SK-N-SH (cell line): ENCODE measurements at regions not wholly inside any gene's neighbourhood (a gene's known extent, or its start where the extent isn't known, plus 50 kb on each side); places are given as distances from the start of the nearest gene placed in this dataset.

Source experiments
- CTCF ChIA-PET: fragments of 300-600, 350-600 bp; formaldehyde crosslinking; extraction: SDS; loops from one replicate; lab custom pipeline; 2021; lab: Yijun Ruan, JAX
- POLR2A ChIA-PET: fragments of 350-600 bp; sonication (Branson Sonifier 250); formaldehyde crosslinking; extraction: SDS; loops from one replicate; lab custom pipeline; 2020; ENCODE audit warnings: antibody characterized with exemption, inconsistent platforms; lab: Yijun Ruan, JAX
- DNase-seq: peaks from one replicate; pipeline ENCODE4 v3.0.0; 2012
- H2AFZ ChIP-seq: fragments of 200-600 bp; sonication (generic); 2 replicates; pipeline ENCODE4 v1.8.1; 2016; ENCODE audit warnings: antibody characterized with exemption, mild to moderate bottlenecking, low read depth
- H3F3A ChIP-seq: fragments of 200-600 bp; sonication (generic); replicated peaks from 2 replicates; pipeline ENCODE3; 2016; ENCODE audit warnings: antibody characterized with exemption, mild to moderate bottlenecking; ENCODE audit not compliant: insufficient read depth
- H3K27ac ChIP-seq, 2 experiments: fragments of 200-500 bp in 1 of 2; fragments of 200-600 bp in 1 of 2; sonication (Bioruptor generic) in 1 of 2; sonication (generic), shearing (Covaris generic) in 1 of 2; 2 replicates each; pipeline versions ENCODE4 v1.5.1 to v1.6.1; 2014 to 2016; ENCODE audit warnings: low read depth in 2 of 2, inconsistent platforms in 1 of 2, low read length in 1 of 2, mild to moderate bottlenecking in 1 of 2, mixed read lengths in 1 of 2
- H3K27me3 ChIP-seq: fragments of 200-600 bp; sonication (generic), shearing (Covaris generic); 2 replicates; pipeline ENCODE4 v1.6.1; 2016; ENCODE audit warnings: mixed run types; ENCODE audit not compliant: insufficient read depth
- H3K36me3 ChIP-seq, 2 experiments: fragments of 200-500 bp in 1 of 2; fragments of 200-600 bp in 1 of 2; sonication (Bioruptor generic) in 1 of 2; sonication (generic) in 1 of 2; replicated peaks in 1 of 2; 2 replicates each; pipeline versions ENCODE3 to v1.5.1; 2014 to 2016; ENCODE audit warnings: low read length in 1 of 2, mild to moderate bottlenecking in 1 of 2; ENCODE audit not compliant: insufficient read depth in 2 of 2, control insufficient read depth in 1 of 2
- H3K4me1 ChIP-seq, 2 experiments: fragments of 200-500 bp in 1 of 2; fragments of 200-600 bp in 1 of 2; sonication (Bioruptor generic) in 1 of 2; sonication (generic), shearing (Covaris generic) in 1 of 2; 2 replicates each; pipeline versions ENCODE4 v1.5.1 to v1.6.1; 2014 to 2016; ENCODE audit warnings: low read depth in 1 of 2, low read length in 1 of 2, mixed run types in 1 of 2; ENCODE audit not compliant: insufficient read depth in 2 of 2, control insufficient read depth in 1 of 2
- H3K4me2 ChIP-seq: fragments of 200-600 bp; sonication (generic), shearing (Covaris generic); 2 replicates; pipeline ENCODE4 v1.6.1; 2017; ENCODE audit warnings: mixed run types
- H3K4me3 ChIP-seq, 2 experiments: fragments of 200-500 bp in 1 of 2; fragments of 200-600 bp in 1 of 2; sonication (Bioruptor generic) in 1 of 2; sonication (generic), shearing (Covaris generic) in 1 of 2; 2 replicates each; pipeline versions ENCODE4 v1.5.1 to v1.8.1; 2014 to 2016; ENCODE audit warnings: low read depth in 2 of 2, inconsistent platforms in 1 of 2, low read length in 1 of 2, mild to moderate bottlenecking in 1 of 2, mixed read lengths in 1 of 2, moderate library complexity in 1 of 2
- H3K79me2 ChIP-seq: fragments of 200-600 bp; sonication (generic); 2 replicates; pipeline ENCODE4 v1.8.1; 2017; ENCODE audit warnings: mild to moderate bottlenecking; ENCODE audit not compliant: insufficient read depth
- H3K9ac ChIP-seq: fragments of 200-600 bp; sonication (generic); 2 replicates; pipeline ENCODE4 v1.6.1; 2017; ENCODE audit warnings: mixed run types
- H3K9me2 ChIP-seq: fragments of 200-600 bp; sonication (generic); 2 replicates; pipeline ENCODE4 v1.6.1; 2017; ENCODE audit warnings: mixed run types
- H3K9me3 ChIP-seq: fragments of 200-600 bp; sonication (generic); 2 replicates; pipeline ENCODE4 v1.6.1; 2017; ENCODE audit warnings: mixed run types, mild to moderate bottlenecking, moderate library complexity
- H4K20me1 ChIP-seq: fragments of 200-600 bp; sonication (generic); 2 replicates; pipeline ENCODE4 v1.6.1; 2017; ENCODE audit warnings: mild to moderate bottlenecking, mixed run types; ENCODE audit not compliant: insufficient read depth
- CHD2 ChIP-seq: fragments of 150-350 bp; IDR thresholded peaks from 2 replicates; pipeline ENCODE4 v1.6.1; 2018; ENCODE audit warnings: low read length; ENCODE audit not compliant: partially characterized antibody
- FOXJ3 ChIP-seq: sonication (generic); formaldehyde crosslinking; IDR thresholded peaks from 2 replicates; pipeline ENCODE4 v1.5.1; 2020; ENCODE audit warnings: mild to moderate bottlenecking, missing genetic modification reagents
- FOXM1 ChIP-seq: IDR thresholded peaks from 2 replicates; pipeline ENCODE4 v1.4.0; 2012; ENCODE audit warnings: low read depth, mild to moderate bottlenecking
- MAX ChIP-seq: IDR thresholded peaks from 2 replicates; pipeline ENCODE4 v1.4.0; 2012; ENCODE audit warnings: low read depth
- POLR2AphosphoS5 ChIP-seq: IDR thresholded peaks from 2 replicates; pipeline ENCODE4 v1.6.1; 2012; ENCODE audit warnings: low read depth, low read length
- RFX5 ChIP-seq: IDR thresholded peaks from 2 replicates; pipeline ENCODE4 v1.6.1; 2012; ENCODE audit warnings: mild to moderate bottlenecking, improper control_type of control experiment, low read length
- RXRA ChIP-seq: IDR thresholded peaks from 2 replicates; pipeline ENCODE4 v1.4.0; 2012; ENCODE audit warnings: low read depth, mild to moderate bottlenecking, borderline replicate concordance
- SMC3 ChIP-seq: IDR thresholded peaks from 2 replicates; pipeline ENCODE4 v1.6.1; 2012; ENCODE audit warnings: low read depth, low read length, improper control_type of control experiment
- TAF1 ChIP-seq: IDR thresholded peaks from 2 replicates; pipeline ENCODE4 v1.6.1; 2012; ENCODE audit warnings: low read depth, mild to moderate bottlenecking, low read length, moderate library complexity, borderline replicate concordance
- TEAD4 ChIP-seq: IDR thresholded peaks from 2 replicates; pipeline ENCODE4 v1.4.0; 2012; ENCODE audit warnings: mild to moderate bottlenecking, borderline replicate concordance; ENCODE audit not compliant: insufficient read depth
- USF1 ChIP-seq: IDR thresholded peaks from 2 replicates; pipeline ENCODE4 v1.4.0; 2012; ENCODE audit warnings: low read depth, borderline replicate concordance
- WGBS: methylation state at CpG from one replicate; pipeline ENCODE4 v1.1.6; 2017; ENCODE audit warnings: low lambda C conversion rate; 5-methylcytosine and 5-hydroxymethylcytosine counted together
- TF ChIP-seq, protein P1 (sequence below): fragments of 150-350 bp; IDR thresholded peaks from 2 replicates; pipeline ENCODE4 v1.6.1; 2016; ENCODE audit warnings: mild to moderate bottlenecking, low read depth, low read length

GRCh38 chr10:84818961-84819360 lies 490.6 kb downstream of the CCSER2 start:
- Histone ChIP-seq H3K79me2 (no peaks in the 10 kb centered on the region), H3K27ac (no peak overlapping the region), H3F3A (no peaks in the 10 kb centered on the region), H3K4me1 (peaks cover 0 to 8% of the 10 kb centered on the region in 2 experiments; a peak in 1 of 4 replicates), H3K9me3 (no peaks in the 10 kb centered on the region), H4K20me1 (no peaks in the 10 kb centered on the region), H3K36me3 (no peaks in the 10 kb centered on the region), H3K4me2 (no peak overlapping the region), H3K4me3 (no peak overlapping the region), H3K9me2 (no peaks in the 10 kb centered on the region), H3K9ac (no peak overlapping the region), H3K27me3 (no peaks in the 10 kb centered on the region), H2AFZ (no peak overlapping the region)
- WGBS: 26% methylated on average over 3 of the region's 3 CpGs
- POLR2A ChIA-PET: no interaction called here
- CTCF ChIA-PET: no interaction called here
- DNase-seq: no peak
- TF ChIP-seq USF1 (no peak), SMC3 (no peak), TAF1 (no peak), TEAD4 (no peak), RFX5 (no peak), FOXJ3 (CRISPR knock-in tag) (no peak)
- TF ChIP-seq, protein P1, sequence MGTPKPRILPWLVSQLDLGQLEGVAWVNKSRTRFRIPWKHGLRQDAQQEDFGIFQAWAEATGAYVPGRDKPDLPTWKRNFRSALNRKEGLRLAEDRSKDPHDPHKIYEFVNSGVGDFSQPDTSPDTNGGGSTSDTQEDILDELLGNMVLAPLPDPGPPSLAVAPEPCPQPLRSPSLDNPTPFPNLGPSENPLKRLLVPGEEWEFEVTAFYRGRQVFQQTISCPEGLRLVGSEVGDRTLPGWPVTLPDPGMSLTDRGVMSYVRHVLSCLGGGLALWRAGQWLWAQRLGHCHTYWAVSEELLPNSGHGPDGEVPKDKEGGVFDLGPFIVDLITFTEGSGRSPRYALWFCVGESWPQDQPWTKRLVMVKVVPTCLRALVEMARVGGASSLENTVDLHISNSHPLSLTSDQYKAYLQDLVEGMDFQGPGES: no peak

DNA sequence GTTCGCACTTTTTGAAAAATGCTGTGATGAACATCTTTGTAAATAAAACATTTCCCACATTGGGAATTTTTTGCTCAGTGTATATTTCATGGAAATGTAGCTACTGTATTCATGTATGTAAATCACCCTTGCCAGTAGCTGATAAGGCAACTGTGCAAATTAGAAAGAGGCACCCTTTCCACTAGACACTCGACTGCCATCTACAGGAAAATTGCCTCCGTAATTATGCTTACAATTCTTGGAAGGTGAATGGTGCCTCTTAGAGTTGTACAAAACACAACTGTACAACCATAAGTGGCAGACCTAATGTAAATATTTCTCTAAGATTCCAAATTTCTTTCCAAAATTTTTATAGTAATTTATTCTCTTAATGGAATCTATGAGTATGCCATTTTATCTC lies 491.7 kb downstream of the CCSER2 start:
- Histone ChIP-seq H2AFZ (no peak overlapping the region), H3K36me3 (no peaks in the 10 kb centered on the region), H3K4me3 (no peak overlapping the region), H3K27me3 (no peaks in the 10 kb centered on the region), H3K27ac (no peak overlapping the region), H3F3A (no peaks in the 10 kb centered on the region), H3K9me2 (no peaks in the 10 kb centered on the region), H3K4me2 (no peak overlapping the region), H3K4me1 (peaks cover 0 to 8% of the 10 kb centered on the region in 2 experiments; a peak in 1 of 4 replicates), H3K9ac (no peak overlapping the region), H3K9me3 (no peaks in the 10 kb centered on the region), H4K20me1 (no peaks in the 10 kb centered on the region), H3K79me2 (no peaks in the 10 kb centered on the region)
- DNase-seq: no peak
- CTCF ChIA-PET: interaction anchor here (1.0 to 1.7 kb wide), 4 partner anchors 12 to 282 kb away, joined by 4 to 11 read pairs (median 5); no protein-coding TSS in a partner anchor
- no peak for TF ChIP-seq MAX
- no peak for TF ChIP-seq CHD2
- no peak for TF ChIP-seq FOXM1
- no peak for TF ChIP-seq POLR2AphosphoS5
- no peak for TF ChIP-seq RXRA
- no peak for TF ChIP-seq TAF1
- POLR2A ChIA-PET: no interaction called here
- 25% methylated on average over 3 of the region's 3 CpGs for WGBS
